ENCODE measurements at regions not wholly inside any gene's neighbourhood (a gene's known extent, or its start where the extent isn't known, plus 50 kb on each side); places are given as distances from the start of the nearest gene placed in this dataset.

GRCh38 chr2:205937211-205937610, 148.8 kb downstream of the INO80D start:
- no peak for DNase-seq (ENCODE audit: low read depth, low spot score)

GRCh38 chr2:205936446-205936845, 149.5 kb downstream of the INO80D start:
- peak; percentile 17 for DNase-seq (ENCODE audit: low read depth, low spot score)

GRCh38 chr2:205934443-205934842, 151.5 kb downstream of the INO80D start:
- peak; percentile 14 for DNase-seq (ENCODE audit: low read depth, low spot score)

- no peak for DNase-seq (ENCODE audit: low read depth, low spot score)
Measured at GRCh38 chr2:205932861-205933260, 153.1 kb downstream of the INO80D start.

GRCh38 chr2:205931388-205931787, 154.6 kb downstream of the INO80D start:
- DNase-seq (ENCODE audit: low read depth, low spot score): no peak

- DNase-seq (ENCODE audit: low read depth, low spot score): peak; percentile 53
Measured at GRCh38 chr2:205930209-205930608, 155.8 kb downstream of the INO80D start.

- DNase-seq (ENCODE audit: low read depth, low spot score): no peak
Measured at GRCh38 chr2:205929246-205929942, 156.6 kb downstream of the INO80D start.

GRCh38 chr2:205925373-205926337, 160.3 kb downstream of the INO80D start:
- peak; percentile 89 for DNase-seq (ENCODE audit: low read depth, low spot score)

GRCh38 chr2:205924676-205925075, 161.3 kb downstream of the INO80D start:
- DNase-seq (ENCODE audit: low read depth, low spot score): no peak

GRCh38 chr2:205915130-205915524, 170.8 kb downstream of the INO80D start:
- peak; percentile 52 for DNase-seq (ENCODE audit: low read depth, low spot score)

- no peak for DNase-seq (ENCODE audit: low read depth, low spot score)
Measured at GRCh38 chr2:205914213-205915129, 171.5 kb downstream of the INO80D start.

GRCh38 chr2:205913668-205914067, 172.3 kb downstream of the INO80D start:
- no peak for DNase-seq (ENCODE audit: low read depth, low spot score)

- DNase-seq (ENCODE audit: low read depth, low spot score): no peak
Measured at GRCh38 chr2:205911306-205911705, 174.7 kb downstream of the INO80D start.

- no peak for DNase-seq (ENCODE audit: low read depth, low spot score)
Measured at GRCh38 chr2:205909184-205909572, 176.8 kb downstream of the INO80D start.

GRCh38 chr2:205908212-205909183, 177.5 kb downstream of the INO80D start:
- DNase-seq (ENCODE audit: low read depth, low spot score): peak; percentile 19

GRCh38 chr2:205906419-205906818, 179.6 kb downstream of the INO80D start:
- peak; percentile 21 for DNase-seq (ENCODE audit: low read depth, low spot score)

- DNase-seq (ENCODE audit: low read depth, low spot score): no peak
Measured at GRCh38 chr2:205905576-205905975, 180.4 kb downstream of the INO80D start.

- no peak for DNase-seq (ENCODE audit: low read depth, low spot score)
Measured at GRCh38 chr2:205904873-205905272, 181.1 kb downstream of the INO80D start.

GRCh38 chr2:205903549-205904129, 182.3 kb downstream of the INO80D start:
- DNase-seq (ENCODE audit: low read depth, low spot score): no peak

GRCh38 chr2:205902900-205903237, 183.1 kb downstream of the INO80D start:
- DNase-seq (ENCODE audit: low read depth, low spot score): no peak
